ENCODE measurements at regions not wholly inside any gene's neighbourhood (a gene's known extent, or its start where the extent isn't known, plus 50 kb on each side); places are given as distances from the start of the nearest gene placed in this dataset.

DNA sequence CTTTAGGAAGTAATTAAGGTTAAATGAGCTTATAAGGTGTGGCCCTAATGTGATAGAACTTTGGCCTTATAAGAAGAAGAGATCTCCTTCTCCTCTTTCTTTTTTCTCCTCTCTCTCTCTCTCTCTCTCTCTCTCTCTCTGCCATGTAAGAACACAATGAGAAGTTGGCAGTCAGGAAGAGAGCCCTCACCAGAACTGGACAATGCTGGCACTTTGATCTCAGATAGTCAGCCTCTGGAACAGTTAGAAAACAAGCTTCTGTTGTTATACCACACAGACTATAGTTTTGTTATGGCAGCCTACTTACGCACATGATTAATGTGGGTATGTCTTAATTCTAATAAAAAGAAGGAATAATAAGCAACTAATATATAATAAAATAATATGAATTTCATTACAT lies 444.2 kb upstream of the LRRC7 start:
- no peak for TF ChIP-seq POLR2AphosphoS5 (IDR thresholded peaks at IDR 0.05; ENCODE audit: low read depth, low read length)
- no peak for TF ChIP-seq POLR2A (IDR thresholded peaks at IDR 0.05; ENCODE audit: low read depth, low read length)

Measured in GM12892 (cell line).